Uterus (tissue), 3 donors: ENCODE measurements at regions not wholly inside any gene's neighbourhood (a gene's known extent, or its start where the extent isn't known, plus 50 kb on each side); places are given as distances from the start of the nearest gene placed in this dataset.

ENCODE experiments used
- DNase-seq, 2 donors: peaks; one replicate each; pipeline ENCODE4 v3.0.0-alpha.2; 2019 to 2020
- H3K27ac ChIP-seq, 2 donors: fragments of 200-600 bp; sonication (generic); 1 replicate in 1 of 2; 2 replicates in 1 of 2; pipeline ENCODE4 v1.5.1; 2016 to 2018
- H3K27me3 ChIP-seq, 2 donors: fragments of 200-600 bp; sonication (generic); one replicate each; pipeline ENCODE4 v1.5.1; 2018 to 2019; ENCODE audit warnings: control low read depth in 1 of 2
- H3K36me3 ChIP-seq, 2 donors: fragments of 200-600 bp; sonication (generic); one replicate each; pipeline ENCODE4 v1.5.1; 2019; ENCODE audit warnings: control low read depth in 1 of 2
- H3K4me1 ChIP-seq, 2 donors: fragments of 200-600 bp; sonication (generic); one replicate each; pipeline ENCODE4 v1.5.1; 2018 to 2019; ENCODE audit warnings: control low read depth in 1 of 2
- H3K4me3 ChIP-seq, 2 donors: fragments of 200-600 bp; sonication (generic); 1 replicate in 1 of 2; 2 replicates in 1 of 2; pipeline ENCODE4 v1.5.1; 2018 to 2019; ENCODE audit warnings: mild to moderate bottlenecking in 1 of 2
- H3K9me3 ChIP-seq, 2 donors: fragments of 200-600 bp; sonication (generic); one replicate each; pipeline ENCODE4 v1.5.1; 2019; ENCODE audit warnings: control low read depth in 1 of 2
- CTCF ChIP-seq, 4 experiments: fragments of 200-600 bp in 2 of 4; fragments of 450-650 bp in 2 of 4; sonication (generic) in 2 of 4; IDR thresholded peaks; one replicate each; pipeline ENCODE4 v1.5.1; 2016 to 2019; ENCODE audit warnings: antibody characterized with exemption in 4 of 4, mild to moderate bottlenecking in 2 of 4, moderate library complexity in 1 of 4
- POLR2A ChIP-seq, 2 donors: fragments of 450-650 bp; IDR thresholded peaks; one replicate each; pipeline ENCODE4 v1.6.1; 2016; ENCODE audit warnings: antibody characterized with exemption in 2 of 2, mild to moderate bottlenecking in 1 of 2, moderate library complexity in 1 of 2
- intact Hi-C: fragments of 100-400 bp; cut with DNase I; formaldehyde crosslinking; loops from one replicate; pipeline ENCODE4 v1.15.1; 2023; ENCODE audit warnings: low total_unique reads
- donor health status: DM: yes; HTN: yes; CAD: no.

DNA sequence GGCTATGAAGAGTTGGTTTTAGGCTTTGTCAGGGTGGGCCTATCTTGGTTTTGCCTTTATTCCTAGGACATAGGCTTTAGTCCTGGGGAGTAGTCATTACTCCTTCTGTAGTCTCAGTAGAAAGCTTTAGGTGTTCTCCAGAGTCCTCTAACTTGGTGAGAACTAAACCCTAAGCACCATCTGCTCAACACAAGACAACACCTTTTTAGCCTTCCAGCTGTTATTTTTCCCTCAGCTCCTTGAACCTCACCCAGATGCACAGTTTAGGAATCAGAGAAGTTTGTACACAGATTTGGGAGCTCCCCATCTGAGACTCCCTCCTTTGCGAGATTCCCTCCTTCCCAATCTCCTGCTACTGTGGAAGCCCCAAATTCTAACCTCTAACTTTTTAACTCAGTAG, 141.3 kb downstream of the QRSL1 start:
- Histone ChIP-seq H3K4me3 (no peak overlapping the region), H3K27me3 (no peaks in the 10 kb centered on the region), H3K4me1 (no peaks in the 10 kb centered on the region), H3K36me3 (no peaks in the 10 kb centered on the region), H3K27ac (no peak overlapping the region), H3K9me3 (no peaks in the 10 kb centered on the region)
- intact Hi-C loops = no loop called here
- no peak for TF ChIP-seq POLR2A (IDR thresholded peaks at IDR 0.05)
- TF ChIP-seq CTCF (IDR thresholded peaks at IDR 0.05) = no peak
- no peak for DNase-seq

- Histone ChIP-seq H3K4me1 (no peaks in the 10 kb centered on the region), H3K4me3 (no peak overlapping the region), H3K9me3 (no peaks in the 10 kb centered on the region), H3K27ac (no peak overlapping the region), H3K27me3 (no peaks in the 10 kb centered on the region), H3K36me3 (no peaks in the 10 kb centered on the region)
- intact Hi-C loops = no loop called here
- TF ChIP-seq CTCF (IDR thresholded peaks at IDR 0.05) = no peak
- DNase-seq = no peak
Observed at GRCh38 chr6:106770081-106770480, 140.7 kb downstream of the QRSL1 start.

DNA sequence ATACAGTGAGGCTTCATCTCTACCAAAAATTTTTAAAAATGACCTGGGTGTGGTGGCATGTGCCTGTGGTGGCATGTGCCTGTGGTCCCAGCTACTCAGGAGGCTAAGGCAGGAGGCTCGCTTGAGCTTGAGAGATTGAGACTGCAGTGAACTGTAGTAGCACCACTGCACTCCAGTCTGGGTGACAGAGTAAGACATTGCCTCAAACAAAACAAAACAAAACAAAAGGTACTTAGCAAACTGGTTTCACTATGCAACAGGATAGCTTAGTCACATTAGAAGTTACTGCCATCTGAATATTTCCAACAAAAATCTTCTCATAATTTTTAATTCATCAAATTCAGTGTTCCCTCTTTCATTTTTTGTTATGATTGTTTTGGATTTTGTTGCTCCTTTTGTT, 137.9 kb downstream of the QRSL1 start:
- DNase-seq = no peak
- Histone ChIP-seq H3K27me3 (no peaks in the 10 kb centered on the region), H3K4me1 (no peaks in the 10 kb centered on the region), H3K36me3 (no peaks in the 10 kb centered on the region), H3K27ac (no peak overlapping the region), H3K9me3 (no peaks in the 10 kb centered on the region), H3K4me3 (no peak overlapping the region)
- intact Hi-C loops = no loop called here
- TF ChIP-seq CTCF (IDR thresholded peaks at IDR 0.05) (no peak), POLR2A (IDR thresholded peaks at IDR 0.05) (no peak)

DNA sequence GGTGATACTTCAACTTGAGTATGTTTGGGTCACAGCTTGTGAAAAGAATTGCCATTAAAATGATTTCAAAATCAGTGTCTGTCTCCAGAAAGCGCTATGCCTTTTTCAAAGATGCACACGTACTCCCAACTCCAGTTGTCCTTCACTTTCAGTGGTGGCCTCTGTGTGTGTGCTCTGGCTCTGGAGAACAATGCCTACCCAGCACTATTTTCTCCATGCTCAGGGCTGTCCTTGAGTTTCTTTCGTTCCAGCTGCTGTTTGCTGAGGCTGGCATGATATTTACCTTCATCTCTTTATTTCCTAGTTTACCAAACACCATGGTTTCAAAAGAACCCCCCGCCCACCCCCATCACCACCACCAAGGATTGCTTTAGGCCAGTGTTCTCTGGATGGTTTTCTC, 136.8 kb downstream of the QRSL1 start:
- Histone ChIP-seq H3K4me1 (no peaks in the 10 kb centered on the region), H3K9me3 (no peaks in the 10 kb centered on the region), H3K27me3 (no peaks in the 10 kb centered on the region), H3K36me3 (no peaks in the 10 kb centered on the region), H3K4me3 (no peak overlapping the region), H3K27ac (no peak overlapping the region)
- no peak for TF ChIP-seq POLR2A (IDR thresholded peaks at IDR 0.05)
- TF ChIP-seq CTCF (IDR thresholded peaks at IDR 0.05) = no peak
- intact Hi-C loops = no loop called here
- DNase-seq = no peak

- Histone ChIP-seq H3K36me3 (no peaks in the 10 kb centered on the region), H3K27me3 (no peaks in the 10 kb centered on the region), H3K27ac (no peak overlapping the region), H3K9me3 (no peaks in the 10 kb centered on the region), H3K4me1 (no peaks in the 10 kb centered on the region), H3K4me3 (no peak overlapping the region)
- TF ChIP-seq POLR2A (IDR thresholded peaks at IDR 0.05) (no peak), CTCF (IDR thresholded peaks at IDR 0.05) (no peak)
- intact Hi-C loops = no loop called here
- DNase-seq = no peak
Observed at GRCh38 chr6:106765496-106765895, 136.1 kb downstream of the QRSL1 start.
